Gastrocnemius medialis (tissue), 4 donors: ENCODE measurements at regions not wholly inside any gene's neighbourhood (a gene's known extent, or its start where the extent isn't known, plus 50 kb on each side); places are given as distances from the start of the nearest gene placed in this dataset.

Experiments used
- ATAC-seq, 2 donors: fragments of 150-250 bp; one replicate each; pipeline ENCODE4 v1.9.1; 2016
- DNase-seq, 2 donors: peaks; one replicate each; pipeline ENCODE4 v3.0.0-alpha.2; 2019
- H3K27ac ChIP-seq, 4 donors: fragments of 200-600 bp; sonication (generic); 1 replicate in 1 of 4; 2 replicates in 3 of 4; pipeline ENCODE4 v1.5.1; 2016 to 2018; ENCODE audit warnings: mild to moderate bottlenecking in 2 of 4, moderate library complexity in 1 of 4
- H3K27me3 ChIP-seq, 3 donors: fragments of 200-600 bp; sonication (generic) in 2 of 3; 1 replicate in 1 of 3; 2 replicates in 2 of 3; pipeline versions ENCODE4 v1.5.1 to v1.6.0; 2016 to 2019; ENCODE audit warnings: mild to moderate bottlenecking in 1 of 3, moderate library complexity in 1 of 3
- H3K36me3 ChIP-seq, 2 donors: fragments of 200-600 bp; sonication (generic) in 1 of 2; one replicate each; pipeline ENCODE4 v1.5.1; 2017 to 2018
- H3K4me1 ChIP-seq, 2 donors: fragments of 200-600 bp; sonication (generic) in 1 of 2; one replicate each; pipeline ENCODE4 v1.5.1; 2016 to 2017; ENCODE audit warnings: mild to moderate bottlenecking in 2 of 2
- H3K4me3 ChIP-seq, 4 donors: fragments of 200-600 bp; sonication (generic) in 3 of 4; 1 replicate in 1 of 4; 2 replicates in 3 of 4; pipeline ENCODE4 v1.5.1; 2016 to 2019; ENCODE audit warnings: mild to moderate bottlenecking in 2 of 4
- H3K9me3 ChIP-seq, 3 donors: fragments of 200-600 bp; sonication (generic) in 2 of 3; 1 replicate in 1 of 3; 2 replicates in 2 of 3; pipeline ENCODE4 v1.5.1; 2016 to 2019
- CTCF ChIP-seq, 5 experiments: fragments of 450-650 bp in 3 of 5; fragments of 200-600 bp in 2 of 5; sonication (generic) in 2 of 5; IDR thresholded peaks in 4 of 5; conservative IDR thresholded peaks in 1 of 5; 1 replicate in 4 of 5; 2 replicates in 1 of 5; pipeline ENCODE4 v1.5.1; 2016 to 2019; ENCODE audit warnings: antibody characterized with exemption in 5 of 5, mild to moderate bottlenecking in 3 of 5, moderate library complexity in 3 of 5
- POLR2A ChIP-seq, 2 donors: fragments of 450-650 bp; IDR thresholded peaks; one replicate each; pipeline ENCODE4 v1.6.1; 2017; ENCODE audit warnings: antibody characterized with exemption in 2 of 2, mild to moderate bottlenecking in 2 of 2, moderate library complexity in 2 of 2
- in situ Hi-C, 4 donors: fragments of 200-750 bp; cut with MboI; loops; one replicate each; pipeline versions ENCODE4 v1.15.0 to v1.8.0; 2017; ENCODE audit warnings: low sequenced_read_pairs in 4 of 4
- intact Hi-C: fragments of 100-400 bp; cut with DNase I; formaldehyde crosslinking; loops from one replicate; pipeline ENCODE4 v1.15.1; 2023; ENCODE audit warnings: low total_unique reads

DNA sequence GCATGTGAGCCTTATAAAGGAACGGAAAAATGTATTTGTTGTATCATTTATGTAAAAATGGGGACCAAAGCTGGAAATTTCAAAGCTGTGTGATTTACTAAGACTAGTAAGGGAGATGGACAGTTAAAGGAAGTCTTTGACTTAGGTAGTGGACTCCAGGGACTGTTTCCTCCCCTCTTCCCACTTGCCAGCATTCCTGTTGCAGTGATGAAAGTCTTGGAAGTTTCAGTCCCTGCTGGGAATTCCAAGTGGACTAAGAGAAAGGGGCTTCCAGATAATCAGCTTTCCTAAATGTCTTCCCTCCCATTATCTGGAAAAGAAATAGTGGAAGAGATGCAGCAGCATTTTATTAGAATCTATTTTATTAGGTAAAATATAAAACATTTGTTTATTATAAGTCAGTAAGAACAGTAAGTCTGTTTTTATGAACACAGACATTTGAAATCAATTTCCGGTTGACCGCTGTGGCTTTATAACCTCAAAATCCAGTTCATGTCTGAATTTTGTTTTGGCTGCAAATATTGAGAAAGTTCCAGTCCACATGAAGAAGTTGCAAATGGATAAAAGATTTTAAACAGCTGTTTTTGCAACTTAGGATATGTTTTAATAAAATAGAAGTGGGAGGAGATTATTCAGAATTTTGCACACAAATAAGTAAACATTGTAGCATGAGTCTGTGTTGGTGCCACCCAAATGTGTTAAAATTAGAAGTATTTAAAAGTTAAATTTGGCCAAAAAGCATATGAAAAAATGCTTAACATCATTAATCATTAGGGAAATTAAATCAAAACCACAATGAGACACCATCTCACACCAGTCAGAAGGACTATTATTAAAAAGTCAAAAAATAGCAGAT lies 141.8 kb downstream of the IL20RB start:
- intact Hi-C loops (loop anchor here (10.0 kb wide), 1 partner anchor 955 kb away; no protein-coding TSS in a partner anchor), in situ Hi-C loops (loop anchor here in 3 of 4 donors (25.0 kb wide), 2 partner anchors 838 to 863 kb away; no protein-coding TSS in a partner anchor)
- TF ChIP-seq POLR2A (IDR thresholded peaks at IDR 0.05) (no peak), CTCF (IDR thresholded peaks at IDR 0.05 in 4 of 5, conservative IDR thresholded peaks at IDR 0.05 in 1 of 5) (no peak)
- no peak overlapping the region for H3K4me3 ChIP-seq
- H3K27me3 ChIP-seq, result no peaks in the 10 kb centered on the region
- ATAC-seq (no peak), DNase-seq (no peak)
- no peaks in the 10 kb centered on the region for H3K4me1 ChIP-seq
- H3K36me3 ChIP-seq, result no peaks in the 10 kb centered on the region
- no peaks in the 10 kb centered on the region for H3K9me3 ChIP-seq
- H3K27ac ChIP-seq, result no peak overlapping the region

DNA sequence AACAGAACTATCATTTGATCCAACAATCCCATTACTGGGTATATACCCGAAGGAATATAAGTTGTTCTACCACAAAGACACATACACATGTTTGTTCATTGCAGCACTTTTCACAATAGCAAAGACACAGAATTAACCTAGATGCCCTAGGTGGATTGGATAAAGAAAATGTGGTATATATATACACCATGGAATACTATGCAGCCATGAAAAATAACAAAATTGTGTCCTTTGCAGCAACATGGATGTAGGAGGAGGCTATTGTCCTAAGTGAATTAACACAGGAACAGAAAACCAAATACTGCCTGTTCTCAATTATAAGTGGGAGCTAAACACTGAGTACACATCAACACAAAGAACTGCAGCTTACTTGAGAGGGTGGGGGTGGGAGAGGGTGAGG lies 142.5 kb downstream of the IL20RB start:
- no peak overlapping the region for H3K27ac ChIP-seq
- H3K9me3 ChIP-seq, result no peaks in the 10 kb centered on the region
- TF ChIP-seq POLR2A (IDR thresholded peaks at IDR 0.05) (no peak), CTCF (IDR thresholded peaks at IDR 0.05 in 4 of 5, conservative IDR thresholded peaks at IDR 0.05 in 1 of 5) (no peak)
- no peaks in the 10 kb centered on the region for H3K27me3 ChIP-seq
- no peaks in the 10 kb centered on the region for H3K36me3 ChIP-seq
- intact Hi-C loops (loop anchor here (10.0 kb wide), 1 partner anchor 954 kb away; no protein-coding TSS in a partner anchor), in situ Hi-C loops (loop anchor here in 3 of 4 donors (25.0 kb wide), 2 partner anchors 837 to 862 kb away; no protein-coding TSS in a partner anchor)
- H3K4me3 ChIP-seq, result no peak overlapping the region
- no peaks in the 10 kb centered on the region for H3K4me1 ChIP-seq
- no peak for DNase-seq
- ATAC-seq, result no peak

- intact Hi-C loops, result loop anchor here (2.0 to 10.0 kb wide), 2 partner anchors 843 to 951 kb away; no protein-coding TSS in a partner anchor
- no peaks in the 10 kb centered on the region for H3K36me3 ChIP-seq
- H3K4me1 ChIP-seq, result peaks cover 0 to 4% of the 10 kb centered on the region in 2 donors
- H3K4me3 ChIP-seq, result no peak overlapping the region
- in situ Hi-C loops, result loop anchor here in 3 of 4 donors (25.0 kb wide), 2 partner anchors 834 to 859 kb away; no protein-coding TSS in a partner anchor
- no peaks in the 10 kb centered on the region for H3K9me3 ChIP-seq
- ATAC-seq (no peak), DNase-seq (no peak)
- TF ChIP-seq CTCF (IDR thresholded peaks at IDR 0.05 in 4 of 5, conservative IDR thresholded peaks at IDR 0.05 in 1 of 5) (no peak), POLR2A (IDR thresholded peaks at IDR 0.05) (no peak)
- no peaks in the 10 kb centered on the region for H3K27me3 ChIP-seq
- H3K27ac ChIP-seq, result no peak overlapping the region
Measured at GRCh38 chr3:137103739-137104138, 146.0 kb downstream of the IL20RB start.

- in situ Hi-C loops, result loop anchor here in 3 of 4 donors (25.0 kb wide), 2 partner anchors 832 to 857 kb away; no protein-coding TSS in a partner anchor
Measured at GRCh38 chr3:137105277-137105977, 147.6 kb downstream of the IL20RB start.

More at GRCh38 chr3:137105277-137105977, 147.6 kb downstream of the IL20RB start:
- ATAC-seq, result peak; percentile 33 to 53
- no peak overlapping the region for H3K27ac ChIP-seq
- DNase-seq, result no peak
- H3K4me1 ChIP-seq, result peaks cover 0 to 4% of the 10 kb centered on the region in 2 donors
- no peak for TF ChIP-seq POLR2A (IDR thresholded peaks at IDR 0.05)
- peak; percentile 2 to 65 (median 42) for TF ChIP-seq CTCF (IDR thresholded peaks at IDR 0.05 in 4 of 5, conservative IDR thresholded peaks at IDR 0.05 in 1 of 5)
- H3K27me3 ChIP-seq, result no peaks in the 10 kb centered on the region
- no peak overlapping the region for H3K4me3 ChIP-seq
- H3K9me3 ChIP-seq, result no peaks in the 10 kb centered on the region
- H3K36me3 ChIP-seq, result no peaks in the 10 kb centered on the region
- intact Hi-C loops, result loop anchor here (2.0 to 10.0 kb wide), 2 partner anchors 841 to 949 kb away; no protein-coding TSS in a partner anchor
